ENCODE measurements at regions not wholly inside any gene's neighbourhood (a gene's known extent, or its start where the extent isn't known, plus 50 kb on each side); places are given as distances from the start of the nearest gene placed in this dataset.

- TF ChIP-seq ZBTB33 (IDR thresholded peaks at IDR 0.05; ENCODE audit: borderline replicate concordance, low read depth): no peak
- no peak for TF ChIP-seq NRF1 (IDR thresholded peaks at IDR 0.05; ENCODE audit: low read depth, low read length)
- TF ChIP-seq MXI1 (IDR thresholded peaks at IDR 0.05; ENCODE audit: low read depth, low read length): no peak
- TF ChIP-seq TEAD4 (IDR thresholded peaks at IDR 0.05; ENCODE audit: borderline replicate concordance, insufficient read depth): no peak
Observed at GRCh38 chr21:41581592-41582228, 73.8 kb upstream of the TMPRSS2 start (continued).

- Histone ChIP-seq H3K36me3 (replicated peaks in 1 of 2; ENCODE audit: control insufficient read depth in 1 of 2, insufficient read depth in 2 of 2, low read length in 1 of 2) (no peaks in the 10 kb centered on the region), H3K79me2 (ENCODE audit: insufficient read depth) (no peaks in the 10 kb centered on the region), H3K27ac (ENCODE audit: low read depth in 2 of 2, low read length in 1 of 2) (no peak overlapping the region), H3K4me3 (ENCODE audit: low read depth in 2 of 2, low read length in 1 of 2) (no peak overlapping the region), H2AFZ (ENCODE audit: low read depth) (no peak overlapping the region), H3K9me3 (peaks cover 14% of the 10 kb centered on the region; the same call in 1 of the 2 replicates), H3K9ac (no peak overlapping the region), H3K27me3 (ENCODE audit: insufficient read depth) (no peaks in the 10 kb centered on the region), H4K20me1 (ENCODE audit: insufficient read depth) (no peaks in the 10 kb centered on the region), H3K4me1 (ENCODE audit: control insufficient read depth in 1 of 2, insufficient read depth in 2 of 2, low read depth in 1 of 2, low read length in 1 of 2) (no peaks in the 10 kb centered on the region), H3F3A (replicated peaks; ENCODE audit: insufficient read depth) (no peaks in the 10 kb centered on the region), H3K9me2 (no peaks in the 10 kb centered on the region), H3K4me2 (no peak overlapping the region)
- TF ChIP-seq IRF3 (IDR thresholded peaks at IDR 0.05; ENCODE audit: low read depth, low read length) (no peak), MAX (IDR thresholded peaks at IDR 0.05; ENCODE audit: low read depth) (no peak), RAD21 (IDR thresholded peaks at IDR 0.05; ENCODE audit: low read length) (no peak), FOSL2 (IDR thresholded peaks at IDR 0.05; ENCODE audit: borderline replicate concordance, low read depth) (no peak), GABPA (IDR thresholded peaks at IDR 0.05; ENCODE audit: low read depth) (no peak), PBX3 (IDR thresholded peaks at IDR 0.05) (no peak), EZH2phosphoT487 (IDR thresholded peaks at IDR 0.05; ENCODE audit: borderline replicate concordance, low read depth) (no peak), YY1 (IDR thresholded peaks at IDR 0.05; ENCODE audit: low read depth) (no peak), JUND (IDR thresholded peaks at IDR 0.05) (no peak), ELF1 (IDR thresholded peaks at IDR 0.05) (no peak), RFX5 (IDR thresholded peaks at IDR 0.05; ENCODE audit: low read length) (no peak), REST (IDR thresholded peaks at IDR 0.05; ENCODE audit: low read depth, low read length) (no peak), USF1 (IDR thresholded peaks at IDR 0.05; ENCODE audit: borderline replicate concordance, low read depth) (no peak), RCOR1 (IDR thresholded peaks at IDR 0.05; ENCODE audit: low read length) (no peak), CHD2 (IDR thresholded peaks at IDR 0.05; ENCODE audit: low read length, partially characterized antibody) (no peak)
- 11% methylated on average over 5 of the region's 13 CpGs for WGBS (ENCODE audit: low lambda C conversion rate)
- no peak for DNase-seq
- POLR2A ChIA-PET: no interaction called here
- CTCF ChIA-PET: no interaction called here
Observed at GRCh38 chr21:41580758-41581554, 73.0 kb upstream of the TMPRSS2 start.

Data from SK-N-SH (cell line).